ENCODE measurements at regions not wholly inside any gene's neighbourhood (a gene's known extent, or its start where the extent isn't known, plus 50 kb on each side); places are given as distances from the start of the nearest gene placed in this dataset.

- DNase-seq (ENCODE audit: low spot score), result no peak
Observed at GRCh38 chr4:113849771-113850170, 88.2 kb upstream of the CAMK2D start.

DNA sequence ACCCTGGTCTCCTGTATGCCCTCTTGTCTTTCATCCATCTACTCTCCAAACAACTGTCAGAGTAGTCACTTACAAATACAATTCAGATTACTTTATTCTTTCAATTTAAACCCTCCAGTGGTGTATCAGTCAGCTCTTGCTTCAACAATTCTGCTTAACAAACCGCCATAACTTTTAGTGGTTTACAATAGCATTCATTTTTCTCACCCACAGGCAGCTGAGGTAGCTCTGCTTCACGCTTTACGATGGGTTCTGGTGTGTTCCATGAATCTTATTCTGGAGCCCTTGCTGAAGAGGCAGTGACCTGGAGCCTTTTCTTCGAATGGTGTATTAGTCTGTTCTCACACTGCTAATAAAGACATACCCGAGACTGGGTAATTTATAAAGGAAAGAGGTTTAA is 86.2 kb upstream of the CAMK2D start:
- no peak for DNase-seq (ENCODE audit: low spot score)

DNA sequence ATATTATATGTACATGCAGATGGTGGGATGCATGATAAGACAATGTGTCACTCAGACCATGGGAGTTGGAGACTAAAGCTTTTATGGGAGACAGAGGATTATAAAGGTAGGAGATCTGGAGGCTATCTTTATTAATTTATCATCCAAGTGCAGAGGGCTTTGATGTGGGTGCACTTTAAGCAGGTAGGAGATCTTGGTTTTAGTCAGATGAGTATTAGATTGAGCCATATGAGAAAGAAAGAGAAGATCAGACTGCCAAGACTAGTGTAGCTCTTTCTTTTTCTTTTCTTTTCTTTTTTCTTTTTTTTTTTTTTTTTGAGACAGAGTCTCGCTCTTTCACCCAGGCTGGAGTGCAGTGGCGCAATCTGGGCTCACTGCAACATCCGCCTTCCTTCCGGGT is 84.9 kb upstream of the CAMK2D start:
- no peak for DNase-seq (ENCODE audit: low spot score)

GRCh38 chr4:113845138-113845537 is 83.6 kb upstream of the CAMK2D start:
- no peak for DNase-seq (ENCODE audit: low spot score)

DNA sequence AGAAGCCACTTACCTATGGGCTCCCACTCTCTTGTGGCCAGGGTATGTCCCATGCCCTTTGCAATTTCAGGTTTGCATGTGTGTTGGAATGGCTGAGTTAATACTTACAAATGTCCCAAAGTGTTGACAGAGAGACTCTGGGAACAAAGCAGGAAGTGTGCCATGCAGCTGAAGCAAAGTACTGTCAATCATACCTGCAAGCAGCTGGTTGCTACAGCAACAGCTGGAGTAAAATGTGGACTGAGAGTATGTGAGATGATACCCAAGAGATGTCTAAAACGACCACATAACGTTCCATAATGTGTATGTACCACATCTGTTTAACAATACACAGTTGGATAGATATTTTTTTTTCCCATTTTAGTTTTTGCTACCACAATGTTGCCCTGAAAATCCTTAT is 82.8 kb upstream of the CAMK2D start:
- no peak for DNase-seq (ENCODE audit: low spot score)

GRCh38 chr4:113840861-113841260 is 79.3 kb upstream of the CAMK2D start:
- no peak for DNase-seq (ENCODE audit: low spot score)

- no peak for DNase-seq (ENCODE audit: low spot score)
Observed at GRCh38 chr4:113838460-113838859, 76.9 kb upstream of the CAMK2D start.

DNA sequence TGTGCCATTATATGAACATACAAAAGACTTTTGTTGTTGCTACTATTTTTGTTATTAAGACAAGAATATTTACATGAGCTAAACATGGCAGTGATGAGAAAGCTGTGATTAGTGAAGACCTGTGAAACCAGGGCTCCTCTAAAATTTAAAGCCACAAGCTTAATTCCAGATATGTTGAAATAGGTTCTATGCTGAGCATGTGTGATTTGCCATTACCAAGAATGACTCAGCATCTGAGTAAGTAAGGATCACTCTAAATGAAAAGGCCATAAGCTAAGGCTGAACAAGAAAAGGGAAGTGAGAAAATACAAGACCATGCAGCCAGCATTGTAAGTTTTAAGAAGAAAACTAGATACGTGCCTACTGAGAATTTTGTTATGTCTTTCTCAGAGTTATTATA is 75.9 kb upstream of the CAMK2D start:
- DNase-seq (ENCODE audit: low spot score), result peak; percentile 86

GRCh38 chr4:113835005-113835404 is 73.5 kb upstream of the CAMK2D start:
- no peak for DNase-seq (ENCODE audit: low spot score)

DNA sequence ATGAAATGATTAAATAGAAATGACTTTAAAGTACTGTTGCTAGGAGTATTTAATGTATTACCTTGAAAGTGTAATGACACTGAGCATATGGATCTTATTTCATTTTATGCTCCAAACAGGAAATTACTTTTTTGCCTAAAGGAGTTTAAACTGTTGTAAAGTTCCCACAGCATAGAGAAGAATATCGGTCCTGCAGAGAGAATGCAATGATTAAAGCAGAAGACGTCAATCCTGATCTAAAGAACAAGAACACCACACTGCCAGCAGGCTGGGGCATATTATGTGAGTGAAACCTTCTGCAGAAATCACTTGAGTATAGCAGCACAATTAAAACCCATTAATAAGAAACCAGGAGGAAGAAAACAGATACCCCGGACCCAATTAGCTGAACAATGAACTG is 72.8 kb upstream of the CAMK2D start:
- DNase-seq (ENCODE audit: low spot score), result no peak

- DNase-seq (ENCODE audit: low spot score), result no peak
Observed at GRCh38 chr4:113832803-113833202, 71.3 kb upstream of the CAMK2D start.

DNA sequence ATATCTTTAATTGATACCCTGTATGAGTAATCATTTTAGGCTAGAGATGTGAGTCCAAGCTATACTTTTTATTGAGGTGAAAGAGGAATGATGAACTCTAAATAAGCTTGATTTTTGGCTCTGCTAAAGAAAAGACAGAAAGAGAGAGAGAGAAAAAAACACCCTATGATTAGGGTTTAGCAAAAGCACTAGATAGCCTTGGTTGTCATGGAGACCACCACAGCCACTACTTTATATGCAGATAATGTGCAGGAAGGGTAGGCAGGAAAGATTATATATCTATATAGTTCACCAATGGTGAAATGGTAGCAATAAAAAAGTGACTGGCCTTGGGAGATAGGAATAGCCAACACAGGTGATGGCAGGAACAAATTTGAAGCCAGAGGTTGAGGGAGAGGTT is 69.9 kb upstream of the CAMK2D start:
- DNase-seq (ENCODE audit: low spot score), result no peak

DNA sequence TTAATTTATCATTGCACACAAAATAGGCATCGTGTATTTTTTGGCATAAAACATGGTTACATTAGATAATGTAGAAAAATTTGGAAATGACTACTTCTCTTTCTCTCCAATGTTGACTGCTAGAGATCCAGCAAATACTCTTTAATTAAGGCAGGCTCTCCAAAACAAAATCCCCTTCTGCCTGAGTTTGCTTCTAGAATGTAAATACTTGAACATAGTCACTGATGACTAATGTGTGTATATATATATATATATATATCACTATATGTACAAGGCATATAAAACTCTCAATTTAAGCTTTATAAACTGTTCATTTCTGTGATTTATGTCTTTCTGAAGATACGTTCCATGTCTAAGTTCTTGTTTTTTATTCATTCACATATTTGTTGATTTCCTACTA is 67.2 kb upstream of the CAMK2D start:
- DNase-seq (ENCODE audit: low spot score), result no peak

GRCh38 chr4:113827285-113827684 is 65.7 kb upstream of the CAMK2D start:
- no peak for DNase-seq (ENCODE audit: low spot score)

DNA sequence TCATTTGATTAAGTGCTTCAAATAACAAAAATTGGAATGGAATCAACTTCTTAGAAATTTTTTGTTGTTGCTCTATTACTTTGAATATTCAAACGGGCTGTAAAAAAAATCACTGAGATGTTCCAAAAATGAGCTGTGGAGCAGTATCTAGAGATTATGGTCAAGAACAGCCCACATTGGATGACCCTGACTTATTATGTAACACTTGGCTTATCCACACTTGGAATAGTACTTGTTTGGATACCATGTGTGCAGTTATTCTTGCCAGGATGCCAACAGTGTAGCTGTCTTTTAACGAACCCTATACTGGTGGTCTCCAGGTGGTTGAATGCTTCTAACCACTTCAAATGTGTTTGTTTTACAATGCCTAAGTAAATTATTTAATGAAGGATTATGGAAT is 64.9 kb upstream of the CAMK2D start:
- DNase-seq (ENCODE audit: low spot score), result no peak

- no peak for DNase-seq (ENCODE audit: low spot score)
Observed at GRCh38 chr4:113825272-113825671, 63.7 kb upstream of the CAMK2D start.

- DNase-seq (ENCODE audit: low spot score), result no peak
Observed at GRCh38 chr4:113824396-113824795, 62.9 kb upstream of the CAMK2D start.

- no peak for DNase-seq (ENCODE audit: low spot score)
Observed at GRCh38 chr4:113823291-113823659, 61.7 kb upstream of the CAMK2D start.

DNA sequence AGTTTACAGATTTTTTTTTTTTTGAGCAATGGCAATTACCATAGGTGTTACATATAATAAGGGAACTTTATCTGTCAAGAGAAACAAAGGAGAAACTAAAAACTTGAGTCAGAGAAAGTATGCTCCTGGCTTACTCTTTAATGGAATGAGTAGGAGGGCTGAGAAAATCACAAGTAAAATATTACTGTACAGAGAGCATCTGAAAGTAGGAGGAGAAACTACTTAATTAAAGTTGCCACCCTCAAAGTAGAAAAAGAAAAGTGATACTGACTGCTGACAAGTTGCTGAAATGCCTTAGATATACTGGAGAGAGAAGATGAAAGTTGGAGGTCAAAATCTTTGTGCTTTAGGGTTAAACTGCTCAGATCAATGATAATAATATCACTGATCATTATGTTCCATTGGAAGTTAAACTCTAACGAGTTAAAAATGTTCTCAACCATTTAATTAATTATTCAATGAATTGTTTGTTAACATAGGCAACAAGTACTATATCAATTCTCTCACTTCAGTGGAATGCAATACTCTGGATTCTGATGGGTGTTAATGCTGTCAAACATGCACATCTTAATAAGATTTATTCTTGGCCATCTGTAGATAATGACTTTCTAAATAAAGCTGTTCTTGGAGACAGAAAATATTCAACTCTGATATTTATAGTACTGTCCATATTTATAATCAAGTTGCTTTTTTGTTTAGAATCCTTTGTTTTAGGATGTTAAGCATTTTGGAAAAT is 61.2 kb upstream of the CAMK2D start:
- no peak for DNase-seq (ENCODE audit: low spot score)

- DNase-seq (ENCODE audit: low spot score), result no peak
Observed at GRCh38 chr4:113821856-113822255, 60.3 kb upstream of the CAMK2D start.

GRCh38 chr4:113820108-113820507 is 58.6 kb upstream of the CAMK2D start:
- DNase-seq (ENCODE audit: low spot score), result no peak

- no peak for DNase-seq (ENCODE audit: low spot score)
Observed at GRCh38 chr4:113815826-113816225, 54.3 kb upstream of the CAMK2D start.

DNA sequence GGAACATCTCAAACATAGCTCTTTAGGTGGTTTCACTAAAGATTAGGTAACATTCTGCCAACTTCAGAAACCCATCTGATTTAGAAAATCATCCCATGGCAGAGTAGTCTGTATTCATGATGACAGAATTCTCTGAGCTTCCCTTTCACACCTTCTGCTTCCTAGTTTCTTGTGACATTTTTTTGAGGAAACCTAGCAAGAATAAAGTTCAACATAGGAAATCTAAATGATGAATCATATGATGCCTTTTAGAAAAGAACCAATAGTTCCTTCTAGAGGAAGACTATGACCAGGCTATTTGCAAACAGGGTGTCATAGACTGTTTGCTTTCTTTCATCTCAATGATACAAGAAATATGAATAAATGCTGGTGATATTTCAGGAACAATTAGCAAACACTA is 49.8 kb upstream of the CAMK2D start:
- DNase-seq (ENCODE audit: low spot score), result no peak

Data from RKO (cell line).